ENCODE measurements at regions not wholly inside any gene's neighbourhood (a gene's known extent, or its start where the extent isn't known, plus 50 kb on each side); places are given as distances from the start of the nearest gene placed in this dataset.

DNA sequence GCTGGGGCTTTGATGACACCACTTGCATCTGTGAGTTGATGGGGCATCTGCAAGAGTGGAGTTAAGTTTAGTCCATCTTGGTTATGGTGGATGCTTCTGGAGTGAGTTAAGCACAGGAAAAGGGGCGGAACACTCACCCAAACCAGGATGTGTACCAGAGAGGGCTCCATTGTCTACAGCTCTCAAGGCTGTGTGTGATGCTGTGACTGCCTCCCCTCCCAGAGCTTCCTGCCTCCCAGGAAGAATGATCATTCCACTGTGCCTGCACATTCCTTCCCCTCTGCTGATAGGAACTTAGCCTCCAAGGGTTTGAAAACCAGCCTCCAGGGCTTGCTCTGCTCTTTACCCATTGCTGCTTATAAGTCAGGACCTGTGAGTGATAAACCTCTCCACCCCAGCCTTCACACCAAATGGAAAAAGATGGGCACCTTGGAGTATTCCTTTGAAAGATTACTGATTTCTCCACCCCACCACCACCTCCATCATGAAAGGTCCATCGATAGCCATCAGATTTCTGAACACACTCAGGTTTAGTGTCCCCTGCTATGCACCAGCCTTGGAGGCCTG is 160.1 kb upstream of the SPRY4 start:
- Mint-ChIP-seq H3K36me3 (ENCODE audit: low read depth) (peaks cover 4% of the 10 kb centered on the region), H3K4me3 (ENCODE audit: unreplicated experiment) (no peak overlapping the region), H3K4me1 (ENCODE audit: low read depth) (peaks cover 13% of the 10 kb centered on the region), H3K27me3 (ENCODE audit: low read depth) (no peaks in the 10 kb centered on the region), H3K9me3 (ENCODE audit: low read depth) (peaks cover 6% of the 10 kb centered on the region), H3K27ac (ENCODE audit: unreplicated experiment) (no peak overlapping the region)
- no peak for DNase-seq (ENCODE audit: low spot score)
- TF ChIP-seq, protein P1, sequence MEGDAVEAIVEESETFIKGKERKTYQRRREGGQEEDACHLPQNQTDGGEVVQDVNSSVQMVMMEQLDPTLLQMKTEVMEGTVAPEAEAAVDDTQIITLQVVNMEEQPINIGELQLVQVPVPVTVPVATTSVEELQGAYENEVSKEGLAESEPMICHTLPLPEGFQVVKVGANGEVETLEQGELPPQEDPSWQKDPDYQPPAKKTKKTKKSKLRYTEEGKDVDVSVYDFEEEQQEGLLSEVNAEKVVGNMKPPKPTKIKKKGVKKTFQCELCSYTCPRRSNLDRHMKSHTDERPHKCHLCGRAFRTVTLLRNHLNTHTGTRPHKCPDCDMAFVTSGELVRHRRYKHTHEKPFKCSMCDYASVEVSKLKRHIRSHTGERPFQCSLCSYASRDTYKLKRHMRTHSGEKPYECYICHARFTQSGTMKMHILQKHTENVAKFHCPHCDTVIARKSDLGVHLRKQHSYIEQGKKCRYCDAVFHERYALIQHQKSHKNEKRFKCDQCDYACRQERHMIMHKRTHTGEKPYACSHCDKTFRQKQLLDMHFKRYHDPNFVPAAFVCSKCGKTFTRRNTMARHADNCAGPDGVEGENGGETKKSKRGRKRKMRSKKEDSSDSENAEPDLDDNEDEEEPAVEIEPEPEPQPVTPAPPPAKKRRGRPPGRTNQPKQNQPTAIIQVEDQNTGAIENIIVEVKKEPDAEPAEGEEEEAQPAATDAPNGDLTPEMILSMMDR (IDR thresholded peaks at IDR 0.05), result no peak

DNA sequence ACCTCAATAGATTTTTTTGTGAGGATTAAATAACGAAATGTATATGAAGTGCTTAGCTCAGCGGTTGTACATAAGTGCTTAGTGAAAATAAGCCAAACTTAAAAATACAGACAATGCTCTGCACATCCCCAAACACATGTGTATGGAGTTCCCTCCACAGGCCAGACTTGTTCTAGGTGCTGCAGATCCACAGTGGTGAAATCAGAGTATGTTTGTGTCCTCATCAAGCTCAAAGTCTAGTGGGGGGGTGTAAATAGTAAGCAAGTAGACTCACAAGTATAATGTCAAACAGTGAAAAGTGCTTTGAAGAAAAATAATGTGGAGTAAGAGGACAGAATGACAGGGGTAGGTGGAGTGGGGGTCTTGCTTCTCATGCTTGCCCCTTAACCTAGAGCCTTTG is 157.4 kb upstream of the SPRY4 start:
- TF ChIP-seq, protein P1 (IDR thresholded peaks at IDR 0.05), result no peak
- Mint-ChIP-seq H3K4me1 (ENCODE audit: low read depth) (peaks cover 13% of the 10 kb centered on the region), H3K27ac (ENCODE audit: unreplicated experiment) (no peak overlapping the region), H3K27me3 (ENCODE audit: low read depth) (no peaks in the 10 kb centered on the region), H3K36me3 (ENCODE audit: low read depth) (peaks cover 4% of the 10 kb centered on the region), H3K4me3 (ENCODE audit: unreplicated experiment) (no peak overlapping the region), H3K9me3 (ENCODE audit: low read depth) (peaks cover 16% of the 10 kb centered on the region)
- no peak for DNase-seq (ENCODE audit: low spot score)

DNA sequence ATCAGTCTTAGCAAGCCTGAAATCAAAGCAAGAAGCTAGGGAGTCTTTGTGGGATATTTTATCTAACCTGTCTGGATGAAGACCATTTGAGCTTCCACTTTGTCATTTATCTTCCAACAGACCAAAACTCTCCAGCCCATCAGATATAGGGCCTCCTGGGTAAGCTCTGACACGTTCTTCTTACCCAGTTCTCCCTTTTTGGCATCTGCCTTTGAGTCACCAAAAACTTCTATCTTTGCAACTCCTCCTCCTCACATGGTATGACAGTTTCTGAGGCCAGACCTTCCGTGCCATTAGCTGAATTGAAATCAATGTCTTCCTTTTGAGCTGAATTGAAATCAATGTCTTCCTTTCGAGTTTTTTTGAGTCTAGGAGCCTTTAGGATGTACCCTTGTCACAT is 156.6 kb upstream of the SPRY4 start:
- no peak overlapping the region for H3K27ac Mint-ChIP-seq (ENCODE audit: unreplicated experiment)
- TF ChIP-seq, protein P1 (IDR thresholded peaks at IDR 0.05), result no peak
- peaks cover 4% of the 10 kb centered on the region for H3K36me3 Mint-ChIP-seq (ENCODE audit: low read depth)
- H3K4me1 Mint-ChIP-seq (ENCODE audit: low read depth), result peaks cover 10% of the 10 kb centered on the region
- H3K4me3 Mint-ChIP-seq (ENCODE audit: unreplicated experiment), result no peak overlapping the region
- H3K27me3 Mint-ChIP-seq (ENCODE audit: low read depth), result no peaks in the 10 kb centered on the region
- H3K9me3 Mint-ChIP-seq (ENCODE audit: low read depth), result peaks cover 16% of the 10 kb centered on the region
- no peak for DNase-seq (ENCODE audit: low spot score)

DNA sequence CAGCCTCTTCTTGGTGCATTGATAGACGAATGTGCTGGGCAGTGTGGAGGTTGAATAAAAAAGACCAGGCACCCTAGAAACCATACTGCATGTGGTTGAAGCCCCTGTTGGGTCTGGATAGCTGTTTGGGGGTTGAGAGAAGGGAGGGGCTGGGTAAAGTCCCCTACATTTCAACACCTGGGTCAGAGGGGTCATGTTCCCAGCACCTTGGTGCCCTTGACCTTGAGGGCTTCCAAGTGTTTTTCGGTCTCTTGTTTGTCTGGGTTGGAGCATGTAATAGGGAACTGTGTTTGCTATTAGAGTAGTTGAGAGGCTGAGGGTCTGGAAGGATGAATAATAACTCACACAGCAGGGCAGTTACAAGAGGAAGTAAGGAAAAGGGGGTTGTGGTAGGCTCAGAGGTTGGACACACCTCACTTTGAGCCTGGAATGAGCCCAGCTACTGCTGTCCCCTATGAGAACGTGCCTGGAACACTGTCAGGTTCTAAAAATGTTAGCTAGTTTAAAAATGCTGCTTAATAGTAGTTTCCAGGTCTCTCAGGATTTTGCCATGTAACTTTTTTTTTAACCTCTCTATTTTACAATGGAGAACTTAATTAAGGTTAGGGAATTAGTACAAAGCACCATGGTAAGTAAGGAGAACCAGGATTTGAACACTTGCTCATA is 155.2 kb upstream of the SPRY4 start:
- TF ChIP-seq, protein P1 (IDR thresholded peaks at IDR 0.05), result no peak
- DNase-seq (ENCODE audit: low spot score), result no peak
- Mint-ChIP-seq H3K36me3 (ENCODE audit: low read depth) (no peaks in the 10 kb centered on the region), H3K27ac (ENCODE audit: unreplicated experiment) (no peak overlapping the region), H3K4me1 (ENCODE audit: low read depth) (peaks cover 15% of the 10 kb centered on the region), H3K4me3 (ENCODE audit: unreplicated experiment) (no peak overlapping the region), H3K9me3 (ENCODE audit: low read depth) (peaks cover 10% of the 10 kb centered on the region), H3K27me3 (ENCODE audit: low read depth) (no peaks in the 10 kb centered on the region)

DNA sequence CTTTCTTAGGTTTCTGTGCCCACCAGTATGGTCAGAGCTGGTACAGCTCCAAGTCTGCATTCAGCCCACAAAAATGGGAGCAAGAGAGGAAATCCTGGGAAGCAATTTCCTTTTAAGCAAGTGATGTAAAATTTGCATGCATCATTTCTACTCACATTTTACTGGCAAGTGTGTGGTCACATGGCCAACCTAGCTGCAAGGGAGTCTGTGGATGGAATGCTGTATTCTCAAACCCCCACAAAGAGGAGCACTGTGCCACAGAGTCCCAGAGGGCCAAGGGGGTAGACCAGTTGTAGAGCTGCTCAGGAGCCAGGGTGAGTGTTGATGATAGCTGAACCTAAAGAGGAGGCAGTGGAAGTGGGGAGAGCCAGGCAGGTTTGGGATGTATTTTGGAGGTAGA is 154.3 kb upstream of the SPRY4 start:
- DNase-seq (ENCODE audit: low spot score), result no peak
- Mint-ChIP-seq H3K27me3 (ENCODE audit: low read depth) (no peaks in the 10 kb centered on the region), H3K4me3 (ENCODE audit: unreplicated experiment) (no peak overlapping the region), H3K9me3 (ENCODE audit: low read depth) (peaks cover 10% of the 10 kb centered on the region), H3K36me3 (ENCODE audit: low read depth) (no peaks in the 10 kb centered on the region), H3K4me1 (ENCODE audit: low read depth) (peaks cover 21% of the 10 kb centered on the region), H3K27ac (ENCODE audit: unreplicated experiment) (peak overlapping the region; percentile 22)
- TF ChIP-seq, protein P1 (IDR thresholded peaks at IDR 0.05), result no peak

Data from chondrocyte (in vitro differentiated cells).